NB4 (cell line): ENCODE measurements at regions not wholly inside any gene's neighbourhood (a gene's known extent, or its start where the extent isn't known, plus 50 kb on each side); places are given as distances from the start of the nearest gene placed in this dataset.

Experiments
- CTCF ChIP-seq: IDR thresholded peaks from one replicate; pipeline ENCODE4 v1.5.1; 2012; ENCODE audit warnings: low read depth, low read length
- TF ChIP-seq, protein P1 (sequence below): IDR thresholded peaks from 2 replicates; pipeline ENCODE4 v1.6.1; 2011; ENCODE audit warnings: low read depth, low read length

- no peak for TF ChIP-seq CTCF
- TF ChIP-seq, protein P1, sequence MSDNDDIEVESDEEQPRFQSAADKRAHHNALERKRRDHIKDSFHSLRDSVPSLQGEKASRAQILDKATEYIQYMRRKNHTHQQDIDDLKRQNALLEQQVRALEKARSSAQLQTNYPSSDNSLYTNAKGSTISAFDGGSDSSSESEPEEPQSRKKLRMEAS, result no peak
These were observed 52.3 kb upstream of the POU2F1 start for GRCh38 chr1:167168424-167168823.
